ENCODE measurements at regions not wholly inside any gene's neighbourhood (a gene's known extent, or its start where the extent isn't known, plus 50 kb on each side); places are given as distances from the start of the nearest gene placed in this dataset.

GRCh38 chr5:28743025-28743715, 1704.8 kb upstream of the CDH9 start:
- H3K9ac ChIP-seq (ENCODE audit: extremely low read depth, insufficient read length, low read length): no peak overlapping the region
- H4K5ac ChIP-seq (ENCODE audit: insufficient read length, low read depth, low read length): no peak overlapping the region
- H3K9me3 ChIP-seq (ENCODE audit: control insufficient read depth, low read depth, low read length): no peaks in the 10 kb centered on the region
- H2AFZ ChIP-seq (ENCODE audit: low read length): no peak overlapping the region
- no peak overlapping the region for H3K4me2 ChIP-seq (ENCODE audit: insufficient read depth, insufficient read length, low read length)
- no CpG with 5 or more reads among the region's 1 CpG for WGBS (ENCODE audit: extremely low coverage, insufficient read length, low lambda C conversion rate)
- H3K79me1 ChIP-seq (ENCODE audit: insufficient read depth, low read depth, low read length, poor library complexity, severe bottlenecking): no peaks in the 10 kb centered on the region
- H3K27me3 ChIP-seq (ENCODE audit: insufficient read depth, low read length): no peaks in the 10 kb centered on the region
- no peaks in the 10 kb centered on the region for H4K20me1 ChIP-seq (ENCODE audit: control insufficient read depth, insufficient read depth, insufficient read length)
- no peaks in the 10 kb centered on the region for H3K23me2 ChIP-seq (ENCODE audit: insufficient read length, low read depth, low read length, poor library complexity, severe bottlenecking)
- no peak overlapping the region for H3K27ac ChIP-seq (ENCODE audit: insufficient read length, low read depth, low read length)
- no peak overlapping the region for H4K8ac ChIP-seq (replicated peaks; ENCODE audit: insufficient read length, low read depth, low read length)
- no peak overlapping the region for H3K18ac ChIP-seq (ENCODE audit: insufficient read length, low read depth, low read length)
- no peak overlapping the region for H3K23ac ChIP-seq (ENCODE audit: insufficient read length, low read depth, low read length)
- Mint-ChIP-seq H3K9me3 (no peaks in the 10 kb centered on the region), H3K27me3 (ENCODE audit: low read depth) (no peaks in the 10 kb centered on the region), H3K4me1 (no peaks in the 10 kb centered on the region), H3K4me3 (no peak overlapping the region), H3K27ac (no peak overlapping the region), H3K36me3 (ENCODE audit: insufficient read depth in 1 of 3, low read depth in 3 of 3) (no peaks in the 10 kb centered on the region)
- no peak overlapping the region for H2BK120ac ChIP-seq (ENCODE audit: low read depth, low read length, poor library complexity, severe bottlenecking)
- no peaks in the 10 kb centered on the region for H3K79me2 ChIP-seq (ENCODE audit: insufficient read depth, low read length)
- no peak for TF ChIP-seq CTCF (conservative IDR thresholded peaks at IDR 0.05)
- no peak overlapping the region for H2BK20ac ChIP-seq (ENCODE audit: low read depth, low read length, poor library complexity, severe bottlenecking)
- H2BK5ac ChIP-seq (ENCODE audit: insufficient read length, low read length): no peak overlapping the region
- no peak overlapping the region for H2BK12ac ChIP-seq (ENCODE audit: insufficient read length, low read depth, low read length)
- H3K4me1 ChIP-seq (ENCODE audit: insufficient read depth, low read length): no peaks in the 10 kb centered on the region
- H3K14ac ChIP-seq (ENCODE audit: insufficient read depth, low read length): no peak overlapping the region
- no peak for DNase-seq
- H2AK5ac ChIP-seq (ENCODE audit: insufficient read length, low read length): no peak overlapping the region
- H4K91ac ChIP-seq (ENCODE audit: insufficient read length, low read depth, low read length): no peak overlapping the region
- no peak overlapping the region for H3T11ph ChIP-seq (ENCODE audit: low read length)
- H3K56ac ChIP-seq (ENCODE audit: insufficient read length, low read depth, low read length): no peak overlapping the region
- H3K4ac ChIP-seq (ENCODE audit: low read depth, low read length): no peak overlapping the region
- H2BK15ac ChIP-seq (ENCODE audit: low read depth, low read length): no peak overlapping the region

All from H9 (cell line).